ENCODE measurements at regions not wholly inside any gene's neighbourhood (a gene's known extent, or its start where the extent isn't known, plus 50 kb on each side); places are given as distances from the start of the nearest gene placed in this dataset.

GRCh38 chr7:25665374-25665773 is 437.1 kb upstream of the NPVF start:
- H3K36me3 ChIP-seq: no peaks in the 10 kb centered on the region
- WGBS, 3 donors: 29 to 32% (median 30%) methylated on average over 4 of the region's 4 CpGs
- peaks cover 15% of the 10 kb centered on the region for H3K4me1 ChIP-seq (ENCODE audit: insufficient read depth)
- no peak for TF ChIP-seq POLR2A (IDR thresholded peaks at IDR 0.05)
- no peak for TF ChIP-seq EP300 (IDR thresholded peaks at IDR 0.05)
- no peak for TF ChIP-seq CTCF (IDR thresholded peaks at IDR 0.05)
- H3K27ac ChIP-seq: no peak overlapping the region
- H3K9me3 ChIP-seq: no peaks in the 10 kb centered on the region
- H3K27me3 ChIP-seq: no peaks in the 10 kb centered on the region
- intact Hi-C loops (cut with DNase I): loop anchor here in 2 of 4 donors (2.0 to 10.0 kb wide), 2 partner anchors 179 to 189 kb away; no protein-coding TSS in a partner anchor
- H3K4me3 ChIP-seq: no peak overlapping the region
- peak in 4 of 5 donors; percentile 30 to 54 (median 41) for DNase-seq

- TF ChIP-seq EP300 (IDR thresholded peaks at IDR 0.05) (no peak), CTCF (IDR thresholded peaks at IDR 0.05) (no peak), POLR2A (IDR thresholded peaks at IDR 0.05) (no peak)
- 52 to 72% (median 71%) methylated on average over 3 of the region's 3 CpGs for WGBS, 3 donors
These were observed 437.8 kb upstream of the NPVF start for GRCh38 chr7:25665903-25666670.

GRCh38 chr7:25666671-25667060 is 438.4 kb upstream of the NPVF start:
- TF ChIP-seq POLR2A (IDR thresholded peaks at IDR 0.05) (no peak), CTCF (IDR thresholded peaks at IDR 0.05) (no peak), EP300 (IDR thresholded peaks at IDR 0.05) (no peak)
- peaks cover 19% of the 10 kb centered on the region for H3K4me1 ChIP-seq (ENCODE audit: insufficient read depth)
- intact Hi-C loops (cut with DNase I): loop anchor here in 1 of 4 donors (10.0 kb wide), 1 partner anchor 178 kb away; no protein-coding TSS in a partner anchor
- no peaks in the 10 kb centered on the region for H3K36me3 ChIP-seq
- no peaks in the 10 kb centered on the region for H3K9me3 ChIP-seq
- 74 to 87% (median 78%) methylated on average over 2 of the region's 2 CpGs for WGBS, 3 donors
- no peak overlapping the region for H3K4me3 ChIP-seq
- no peaks in the 10 kb centered on the region for H3K27me3 ChIP-seq
- H3K27ac ChIP-seq: no peak overlapping the region
- no peak for DNase-seq

More at GRCh38 chr7:25665903-25666670, 437.8 kb upstream of the NPVF start:
- intact Hi-C loops (cut with DNase I): loop anchor here in 2 of 4 donors (2.0 to 10.0 kb wide), 2 partner anchors 179 to 189 kb away; no protein-coding TSS in a partner anchor
- H3K4me3 ChIP-seq: no peak overlapping the region
- no peak for DNase-seq
- no peaks in the 10 kb centered on the region for H3K9me3 ChIP-seq
- no peaks in the 10 kb centered on the region for H3K36me3 ChIP-seq
- H3K4me1 ChIP-seq (ENCODE audit: insufficient read depth): peaks cover 17% of the 10 kb centered on the region
- no peak overlapping the region for H3K27ac ChIP-seq
- no peaks in the 10 kb centered on the region for H3K27me3 ChIP-seq

GRCh38 chr7:25669281-25669781 is 441.0 kb upstream of the NPVF start:
- Histone ChIP-seq H3K27ac (no peak overlapping the region), H3K9me3 (no peaks in the 10 kb centered on the region), H3K27me3 (no peaks in the 10 kb centered on the region), H3K4me3 (no peak overlapping the region), H3K36me3 (no peaks in the 10 kb centered on the region), H3K4me1 (ENCODE audit: insufficient read depth) (peaks cover 11% of the 10 kb centered on the region)
- DNase-seq: no peak
- intact Hi-C loops (cut with DNase I): loop anchor here in 1 of 4 donors (10.0 kb wide), 1 partner anchor 175 kb away; no protein-coding TSS in a partner anchor
- WGBS, 3 donors: 71 to 86% (median 84%) methylated on average over 4 of the region's 4 CpGs
- TF ChIP-seq POLR2A (IDR thresholded peaks at IDR 0.05) (no peak), EP300 (IDR thresholded peaks at IDR 0.05) (no peak), CTCF (IDR thresholded peaks at IDR 0.05) (no peak)
